GM23338 (cell line): ENCODE measurements at regions not wholly inside any gene's neighbourhood (a gene's known extent, or its start where the extent isn't known, plus 50 kb on each side); places are given as distances from the start of the nearest gene placed in this dataset.
A peak's percentile ranks its signal among the peaks of the same experiment; 100 is the strongest.

Experiments used
- CREB1 ChIP-seq: fragments of 250-450 bp; sonication (Bioruptor Pico); IDR thresholded peaks from 2 replicates; pipeline ENCODE4 v1.5.0; 2020; ENCODE audit warnings: low read depth, mild to moderate bottlenecking, moderate library complexity
- POLR2AphosphoS5 ChIP-seq: IDR thresholded peaks from 2 replicates; pipeline ENCODE4 v1.6.1; 2016; ENCODE audit warnings: antibody characterized with exemption, low read depth
- REST ChIP-seq: IDR thresholded peaks from one replicate; pipeline ENCODE4 v1.6.1; 2018; ENCODE audit warnings: antibody characterized with exemption; ENCODE audit not compliant: unreplicated experiment
- TF ChIP-seq, protein P1 (sequence below), 2 experiments: fragments of 200-600 bp in 1 of 2; sonication (generic) in 1 of 2; conservative IDR thresholded peaks; 2 replicates each; pipeline versions ENCODE4 v1.5.1 to v1.6.1; 2016 to 2017; ENCODE audit warnings: antibody characterized with exemption in 2 of 2, low read depth in 2 of 2, mild to moderate bottlenecking in 2 of 2, moderate library complexity in 1 of 2

- TF ChIP-seq CREB1 (CRISPR knock-in tag) (no peak), REST (no peak), POLR2AphosphoS5 (no peak)
- TF ChIP-seq, protein P1, sequence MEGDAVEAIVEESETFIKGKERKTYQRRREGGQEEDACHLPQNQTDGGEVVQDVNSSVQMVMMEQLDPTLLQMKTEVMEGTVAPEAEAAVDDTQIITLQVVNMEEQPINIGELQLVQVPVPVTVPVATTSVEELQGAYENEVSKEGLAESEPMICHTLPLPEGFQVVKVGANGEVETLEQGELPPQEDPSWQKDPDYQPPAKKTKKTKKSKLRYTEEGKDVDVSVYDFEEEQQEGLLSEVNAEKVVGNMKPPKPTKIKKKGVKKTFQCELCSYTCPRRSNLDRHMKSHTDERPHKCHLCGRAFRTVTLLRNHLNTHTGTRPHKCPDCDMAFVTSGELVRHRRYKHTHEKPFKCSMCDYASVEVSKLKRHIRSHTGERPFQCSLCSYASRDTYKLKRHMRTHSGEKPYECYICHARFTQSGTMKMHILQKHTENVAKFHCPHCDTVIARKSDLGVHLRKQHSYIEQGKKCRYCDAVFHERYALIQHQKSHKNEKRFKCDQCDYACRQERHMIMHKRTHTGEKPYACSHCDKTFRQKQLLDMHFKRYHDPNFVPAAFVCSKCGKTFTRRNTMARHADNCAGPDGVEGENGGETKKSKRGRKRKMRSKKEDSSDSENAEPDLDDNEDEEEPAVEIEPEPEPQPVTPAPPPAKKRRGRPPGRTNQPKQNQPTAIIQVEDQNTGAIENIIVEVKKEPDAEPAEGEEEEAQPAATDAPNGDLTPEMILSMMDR (conservative IDR thresholded peaks at IDR 0.05; ENCODE audit: low read depth in 2 of 2) = peak; percentile 55 to 64
Observed at GRCh38 chr2:193695367-193695766, 1500.6 kb upstream of the TMEFF2 start.
